ENCODE measurements at regions not wholly inside any gene's neighbourhood (a gene's known extent, or its start where the extent isn't known, plus 50 kb on each side); places are given as distances from the start of the nearest gene placed in this dataset.

DNA sequence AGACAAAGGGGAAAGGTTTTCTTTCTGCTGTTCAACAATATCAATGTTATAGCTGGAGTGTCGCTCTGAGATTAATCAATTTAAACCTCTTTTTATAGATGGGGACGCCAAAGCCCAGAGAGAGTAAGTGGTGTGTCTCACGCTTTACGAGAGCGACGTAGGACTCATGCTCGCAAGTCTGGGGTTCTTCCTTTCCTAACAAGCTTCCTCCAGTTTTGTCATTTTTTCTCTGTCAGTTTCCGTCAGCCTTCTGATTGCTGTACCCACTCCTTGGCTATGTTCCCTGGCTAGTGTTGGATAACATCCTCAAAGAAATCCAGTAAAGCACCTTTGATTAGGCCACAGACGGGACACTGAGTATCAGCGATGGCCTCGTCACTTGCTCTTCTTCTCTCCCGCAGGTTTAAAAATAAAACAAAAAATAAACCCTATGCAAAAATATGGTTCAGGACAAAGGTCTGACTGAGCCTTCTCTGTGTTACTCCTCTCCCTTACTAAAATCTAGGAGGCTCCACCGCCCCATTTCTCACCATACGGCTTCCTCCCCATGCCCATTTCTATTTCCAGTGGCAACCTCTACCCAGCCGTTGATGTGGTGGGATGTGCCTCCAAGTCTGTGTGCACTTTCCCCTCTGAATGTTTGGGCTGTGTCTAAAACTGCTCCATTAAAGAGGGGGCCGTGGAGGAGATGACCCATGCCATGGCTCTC is 172.7 kb upstream of the PARP11 start:
- no peak for DNase-seq

DNA sequence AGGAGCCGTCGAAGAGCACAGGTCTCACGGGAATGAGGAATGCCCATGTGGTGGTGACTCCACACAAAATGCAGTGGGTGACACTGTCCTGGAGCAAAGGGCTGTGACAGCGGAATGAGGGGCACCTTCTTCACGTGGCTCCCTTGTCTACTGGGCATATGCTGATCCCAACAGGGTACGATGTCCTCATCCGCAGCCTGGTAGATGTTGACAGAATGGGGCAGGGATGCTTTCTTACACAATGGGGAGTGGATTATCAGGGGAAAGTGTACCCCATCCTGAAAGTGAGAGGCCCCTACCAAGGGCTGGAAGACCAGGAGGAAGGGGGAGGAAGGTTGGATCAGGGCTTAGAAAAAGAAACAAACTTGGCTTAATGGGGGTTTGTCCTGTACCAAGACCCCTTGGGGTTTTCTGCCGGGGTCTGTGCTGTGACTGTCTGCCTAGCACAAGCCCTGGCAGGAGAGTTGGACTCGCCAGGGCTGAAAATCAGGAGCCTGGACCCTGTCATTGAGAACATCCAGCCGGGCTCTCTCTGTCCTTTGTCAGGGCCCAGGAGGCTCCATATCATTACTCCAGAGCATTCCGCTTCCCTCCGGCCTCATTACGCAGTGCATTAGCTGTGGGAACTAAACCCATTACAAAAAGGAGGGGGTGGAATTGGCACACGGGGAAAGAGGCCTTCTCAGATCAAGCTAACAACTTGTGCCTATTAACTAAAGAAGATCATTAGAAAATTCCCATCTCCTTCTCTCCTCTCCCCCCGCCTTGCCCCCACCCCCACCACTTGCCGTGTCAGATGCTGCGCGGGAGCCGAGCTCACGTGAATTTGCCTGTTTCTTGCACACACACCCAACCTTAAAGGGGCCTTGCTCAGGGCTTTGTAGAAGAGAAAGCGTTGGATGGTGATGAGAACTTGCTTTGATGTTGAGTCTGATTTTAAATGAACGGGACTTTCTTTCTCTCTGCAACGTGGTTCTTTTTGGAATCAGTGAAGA is 171.8 kb upstream of the PARP11 start:
- DNase-seq = no peak

DNA sequence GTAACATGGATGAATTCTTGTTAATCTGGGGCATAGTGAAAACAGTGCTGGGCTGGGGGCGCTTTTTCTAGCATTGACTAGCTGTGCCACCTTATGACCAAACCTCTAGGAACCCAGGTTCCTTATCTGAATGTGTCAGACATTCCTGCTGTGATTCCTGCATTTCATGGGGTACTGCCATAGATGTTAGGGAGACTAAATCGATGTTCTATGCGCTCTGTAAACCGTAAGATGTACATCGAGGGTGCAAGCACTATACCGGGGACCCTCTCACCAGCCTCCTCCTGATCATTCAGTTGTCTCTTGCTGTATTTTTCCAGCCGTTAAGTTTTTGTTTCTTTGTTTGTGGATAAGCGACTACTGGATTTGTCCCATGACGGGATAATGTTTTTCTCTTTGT is 170.9 kb upstream of the PARP11 start:
- no peak for DNase-seq

DNA sequence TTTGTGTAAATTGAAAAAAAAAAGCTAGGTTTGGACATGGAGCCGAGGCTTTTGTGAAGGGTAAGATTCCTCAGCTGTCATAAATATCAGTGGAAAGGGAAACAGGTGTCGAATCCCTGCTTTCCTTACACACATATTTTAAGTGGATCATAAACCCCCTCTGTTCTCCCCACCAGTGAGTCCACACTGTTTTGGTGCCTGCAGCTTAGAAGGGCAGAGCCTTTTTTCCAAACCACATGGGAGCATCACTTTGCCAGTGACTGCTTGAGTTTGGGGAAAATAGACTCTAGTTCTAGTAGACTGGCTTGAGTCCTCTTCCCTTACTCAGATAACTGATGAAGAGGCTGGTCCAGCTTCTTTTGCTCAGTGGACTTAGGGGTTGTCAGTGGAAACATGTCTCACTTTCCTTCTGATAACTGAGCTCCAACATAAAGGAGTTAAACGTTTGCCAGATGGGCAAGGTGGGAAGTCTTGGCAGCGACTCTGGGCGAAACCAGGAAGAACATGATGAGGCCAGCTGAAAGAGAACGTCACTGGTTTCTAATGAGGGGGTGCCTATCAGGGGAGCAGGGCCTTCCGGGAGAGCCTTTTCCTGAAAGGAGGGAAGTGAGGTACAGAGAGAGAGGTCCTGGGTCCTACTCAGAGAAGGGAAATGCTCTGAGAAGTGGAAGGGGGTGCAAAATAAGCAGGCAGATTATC is 168.1 kb upstream of the PARP11 start:
- DNase-seq = no peak

DNA sequence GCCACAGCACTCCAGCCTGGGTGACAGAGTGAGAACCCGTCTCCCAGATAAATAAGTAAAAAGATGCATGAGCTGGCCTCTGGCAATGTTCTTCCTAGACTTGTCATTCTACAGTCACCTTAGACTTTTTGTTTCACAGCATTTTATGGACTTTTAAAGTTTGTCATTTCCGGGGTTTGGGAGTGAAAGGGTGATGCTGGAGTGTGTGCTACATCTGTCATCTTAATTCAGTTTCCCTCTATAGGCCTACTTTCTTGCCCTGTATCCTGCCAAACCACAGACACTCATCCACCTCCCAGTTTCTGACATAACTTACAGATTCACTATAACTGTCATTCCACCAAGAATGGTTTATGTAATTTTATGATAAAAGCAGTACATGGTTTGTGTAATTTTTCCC is 166.7 kb upstream of the PARP11 start:
- no peak for DNase-seq

DNA sequence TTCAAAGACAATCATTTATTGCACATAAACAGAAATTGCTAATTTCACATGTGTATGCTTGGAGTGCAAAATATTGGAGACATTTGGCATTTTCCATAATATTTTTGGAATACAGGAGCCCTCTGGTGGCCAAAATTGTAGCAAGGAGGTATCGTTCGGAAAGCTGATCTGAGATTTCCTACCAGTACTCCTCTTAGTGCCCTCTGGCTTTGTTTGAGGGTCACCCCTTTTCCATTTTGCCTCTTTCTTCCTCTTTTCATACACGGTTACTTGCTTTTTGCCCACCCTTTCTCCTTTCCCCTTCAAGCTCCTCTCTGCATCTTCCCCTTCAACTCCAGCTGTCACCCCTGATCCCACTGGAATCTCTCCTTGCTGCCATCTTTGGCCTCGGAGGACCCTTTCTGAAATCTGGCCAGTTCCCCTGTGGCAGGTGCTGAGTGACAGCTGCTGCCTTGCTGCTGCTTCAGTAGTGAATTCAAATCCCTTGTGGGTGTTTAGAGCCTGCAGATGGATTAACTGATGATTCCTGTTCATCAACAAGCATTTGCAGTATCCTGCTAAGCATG is 164.6 kb upstream of the PARP11 start:
- peak in 1 of 2 experiments; percentile 30 for DNase-seq

DNA sequence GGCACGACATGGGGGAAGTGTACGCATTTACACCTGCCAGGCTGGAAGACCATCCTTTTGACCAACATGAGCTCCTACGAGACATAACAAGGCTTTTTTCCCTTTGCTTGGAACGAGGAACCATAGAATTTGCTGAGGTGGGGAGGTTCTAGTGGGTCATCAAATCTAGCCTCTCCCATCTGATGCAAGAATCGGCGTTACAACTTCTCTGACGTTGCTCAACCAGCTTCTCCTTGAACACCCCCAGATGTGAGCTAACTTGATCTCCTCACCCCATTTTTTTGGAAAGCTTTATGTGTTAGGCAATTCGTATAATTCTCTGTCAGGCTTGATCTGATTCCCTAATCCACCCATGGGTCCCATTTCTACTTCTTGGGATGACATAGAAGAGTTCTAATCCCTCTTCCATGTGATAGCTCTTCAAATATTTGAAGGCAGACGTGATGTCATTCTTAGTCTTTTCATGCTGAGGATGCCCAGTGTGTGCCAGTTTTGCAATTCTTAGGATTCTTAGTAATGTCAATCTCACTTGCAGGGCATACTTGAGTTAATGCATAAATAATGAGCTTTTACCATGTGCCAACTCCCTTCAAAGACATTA is 163.6 kb upstream of the PARP11 start:
- no peak for DNase-seq

DNA sequence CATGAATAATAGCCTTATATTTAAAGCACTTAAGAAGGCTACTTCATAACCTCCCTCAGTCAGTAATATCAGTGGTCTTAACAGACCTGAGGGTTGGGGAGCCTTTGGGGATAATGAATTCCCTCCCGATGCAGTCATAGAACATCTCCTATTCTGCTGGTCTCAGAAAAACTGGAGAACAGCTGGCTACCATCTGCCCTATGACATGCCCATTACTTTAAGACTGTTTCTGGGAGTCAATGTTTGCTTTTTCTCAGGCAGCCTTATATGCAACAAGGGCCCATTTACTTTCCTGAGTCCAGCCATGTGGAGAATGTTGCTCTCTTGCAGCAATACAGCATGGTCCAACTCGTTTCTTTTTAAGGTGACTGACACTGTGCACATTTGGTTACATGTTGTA is 161.7 kb upstream of the PARP11 start:
- DNase-seq = no peak

DNA sequence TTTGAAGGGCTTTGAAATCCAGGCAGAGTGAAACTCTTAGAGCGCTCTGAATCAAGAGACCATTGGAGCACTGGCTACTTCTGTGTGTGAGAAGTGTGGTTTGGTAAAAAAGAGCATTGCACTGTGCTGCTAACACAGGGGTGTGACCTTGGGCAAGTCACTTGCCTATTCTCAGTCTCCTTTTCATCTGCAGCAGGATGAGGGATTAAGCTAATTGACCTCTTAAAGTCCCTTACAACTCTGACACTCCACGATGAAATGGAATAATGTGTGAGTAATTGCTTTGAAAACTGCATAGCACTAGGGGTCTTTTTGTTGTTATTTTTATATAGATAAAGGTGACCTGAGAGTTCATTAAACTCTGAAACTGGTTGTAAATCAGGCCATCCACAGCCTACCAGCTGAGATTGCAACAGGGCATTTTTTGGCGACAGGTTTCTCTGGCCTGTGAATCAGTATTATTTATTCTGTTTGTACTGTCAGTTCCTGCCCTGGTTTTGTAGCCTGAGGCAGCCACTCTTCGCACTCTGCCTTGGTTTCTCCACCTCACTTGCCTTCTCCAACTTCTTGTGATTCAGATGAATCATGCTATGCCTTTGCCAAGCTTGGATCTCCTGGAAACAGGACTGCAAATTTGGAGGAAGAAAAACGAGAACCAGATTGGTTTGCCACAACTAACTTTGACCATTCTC is 159.9 kb upstream of the PARP11 start:
- DNase-seq = no peak

DNA sequence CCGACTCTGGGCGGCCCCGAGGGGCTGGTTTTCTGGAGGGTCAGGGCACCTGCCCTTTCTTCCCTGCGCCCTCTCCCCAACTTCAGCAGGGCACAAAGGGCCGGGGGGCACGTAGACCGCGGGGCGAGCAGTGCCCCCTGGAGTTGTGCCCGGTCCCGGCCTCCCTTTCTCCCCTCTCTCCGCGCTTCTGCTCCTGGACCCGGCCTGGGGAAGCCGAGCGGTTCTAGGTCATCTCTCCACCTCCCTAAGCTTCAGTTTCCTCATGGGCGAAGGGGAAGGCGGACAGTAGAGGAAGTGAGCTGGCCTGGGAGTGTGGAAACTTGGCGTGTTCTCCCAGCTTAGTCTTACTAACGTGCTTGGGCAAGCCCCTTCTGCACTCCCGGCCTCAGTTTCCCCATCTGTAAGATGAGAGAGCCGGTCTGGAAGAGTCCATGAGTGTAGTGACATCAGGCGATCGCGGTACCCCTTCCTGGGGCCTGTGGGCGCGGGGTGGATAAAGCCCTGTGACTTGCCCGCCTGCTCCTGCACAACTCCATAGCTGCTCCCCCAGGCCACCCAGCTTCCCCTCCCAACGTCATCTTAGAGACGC is 158.6 kb upstream of the PARP11 start:
- DNase-seq = no peak

DNA sequence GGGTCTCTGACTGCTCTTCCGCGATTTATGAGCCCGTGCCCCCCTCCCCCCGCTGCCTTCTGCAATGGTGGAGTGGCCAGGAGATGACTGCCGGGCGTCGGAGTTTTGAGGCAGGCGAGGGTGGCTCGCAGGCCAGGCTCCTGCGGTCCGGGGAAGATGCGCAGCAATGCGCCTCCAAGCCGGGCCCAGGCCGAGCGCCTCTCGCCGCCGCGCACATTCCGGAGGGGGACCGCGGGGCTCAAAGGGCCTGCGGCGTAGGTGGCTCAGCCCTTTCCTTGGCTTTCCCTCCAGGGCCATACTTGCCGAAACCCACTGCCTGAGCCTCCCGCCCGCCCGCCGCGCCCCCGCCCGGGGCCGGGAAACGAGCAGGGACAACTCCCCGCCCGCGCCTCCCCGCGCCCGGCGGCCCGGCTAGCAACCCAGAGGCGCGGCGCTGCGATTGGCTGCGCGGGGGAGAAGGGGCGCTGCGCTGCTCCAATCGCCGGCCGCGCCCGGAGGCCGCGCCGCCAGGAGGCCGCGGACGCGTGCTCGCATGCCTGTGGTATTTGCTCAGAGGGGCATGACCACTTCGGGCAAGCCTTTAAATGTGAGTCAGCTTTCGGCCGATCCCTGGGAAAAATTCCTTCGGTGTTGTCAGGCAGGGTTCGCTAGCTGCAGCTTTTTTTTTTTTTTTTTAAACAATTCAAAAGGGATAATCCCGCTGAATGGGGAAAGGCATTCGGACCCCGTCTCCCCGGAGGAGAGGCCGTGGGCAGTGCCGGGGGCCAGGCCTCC is 157.9 kb upstream of the PARP11 start:
- DNase-seq = peak in 1 of 2 experiments; percentile 76

DNA sequence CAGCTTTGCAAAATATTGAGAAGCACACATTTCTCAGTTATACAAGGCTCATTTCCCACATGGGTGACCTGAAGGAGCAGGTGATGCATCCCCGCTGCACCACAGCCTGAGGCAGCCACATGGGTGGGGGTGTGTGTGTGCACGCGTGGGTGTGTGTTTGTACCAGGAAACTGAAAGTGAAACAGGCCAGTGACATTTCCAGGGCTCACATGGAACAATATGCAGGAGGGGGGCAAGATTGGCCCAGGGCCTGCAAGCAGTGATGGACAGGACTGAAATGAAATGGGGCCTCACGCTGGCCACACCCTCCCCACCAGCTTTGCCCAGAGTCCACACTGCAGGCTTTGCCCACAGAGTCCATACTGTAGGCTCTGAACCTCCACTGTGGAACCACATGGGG is 154.2 kb upstream of the PARP11 start:
- DNase-seq = no peak

DNA sequence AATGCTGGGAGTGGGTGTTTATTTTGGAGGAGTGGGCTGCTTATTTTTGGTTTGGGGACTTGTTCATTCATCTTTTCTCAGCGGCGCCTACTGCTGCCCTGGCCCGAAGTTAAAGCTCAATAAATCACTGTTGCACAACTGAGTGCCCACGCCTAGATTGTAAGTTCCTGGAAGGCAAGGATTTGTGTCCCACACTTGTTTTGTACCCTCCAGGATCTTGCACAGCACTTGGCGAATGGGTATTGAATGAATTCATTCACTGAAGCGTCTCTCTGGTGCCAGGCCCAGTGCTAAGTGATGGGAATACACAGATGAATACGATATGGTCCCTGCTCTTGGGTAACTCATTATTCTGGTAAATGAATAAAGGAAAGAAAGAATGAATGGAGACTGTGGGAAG is 153.3 kb upstream of the PARP11 start:
- DNase-seq = no peak

DNA sequence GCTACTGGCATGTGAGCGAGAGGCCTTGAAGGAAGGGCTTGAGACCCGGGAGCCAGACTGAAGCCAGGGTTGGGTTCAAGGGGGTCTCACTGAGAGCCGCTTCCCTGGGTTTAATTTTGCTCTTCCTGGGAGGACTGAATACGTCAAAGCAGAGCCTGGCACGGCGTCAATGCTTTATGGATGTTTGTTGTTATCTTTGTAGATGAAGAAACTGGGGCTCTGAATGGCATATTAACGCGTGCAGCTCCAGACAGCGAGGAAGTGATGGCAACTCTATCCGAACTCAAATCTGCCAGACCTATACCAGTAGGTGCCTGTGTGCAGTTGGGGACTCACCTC is 152.8 kb upstream of the PARP11 start:
- no peak for DNase-seq

DNA sequence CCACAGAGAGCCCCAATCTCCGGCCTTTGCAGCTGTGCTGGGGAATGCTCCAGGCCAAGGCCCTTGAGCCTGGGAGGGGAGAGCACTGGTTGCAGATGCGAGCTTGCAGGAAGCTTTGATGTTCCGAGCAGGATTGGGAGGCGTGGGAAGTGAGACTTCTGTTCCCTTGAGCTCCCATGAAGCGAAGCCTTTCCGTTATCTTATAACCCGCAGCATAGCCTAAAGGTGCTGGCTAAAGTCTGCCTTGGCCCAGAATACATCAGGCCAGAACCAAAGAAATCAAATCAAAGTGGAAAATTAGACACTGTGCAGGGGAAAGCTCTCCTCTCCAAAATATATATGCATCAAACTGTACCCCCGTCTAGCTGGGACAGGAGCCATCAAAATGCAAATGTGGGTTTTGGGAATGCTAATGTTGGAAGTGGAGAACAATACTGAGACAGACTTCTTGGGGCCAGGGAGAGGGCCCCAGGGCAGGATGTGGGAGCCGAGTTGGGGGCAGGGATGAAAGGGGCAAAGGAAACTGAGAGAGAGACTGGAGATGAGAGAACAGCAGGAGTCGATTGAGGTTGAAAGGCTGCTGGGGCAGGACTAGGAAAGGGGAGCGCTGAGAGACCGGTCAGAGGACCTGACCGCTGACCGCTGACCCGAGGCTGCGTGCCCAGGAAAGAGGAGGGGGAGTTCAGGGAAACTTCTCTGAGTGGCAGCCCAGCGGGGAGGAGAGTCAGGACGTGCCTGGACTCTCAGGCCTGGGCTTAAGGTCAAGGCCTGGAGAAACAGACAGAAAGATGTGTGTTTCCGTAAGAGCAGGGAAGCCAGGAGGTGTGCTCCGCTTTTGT is 152.2 kb upstream of the PARP11 start:
- DNase-seq = no peak

DNA sequence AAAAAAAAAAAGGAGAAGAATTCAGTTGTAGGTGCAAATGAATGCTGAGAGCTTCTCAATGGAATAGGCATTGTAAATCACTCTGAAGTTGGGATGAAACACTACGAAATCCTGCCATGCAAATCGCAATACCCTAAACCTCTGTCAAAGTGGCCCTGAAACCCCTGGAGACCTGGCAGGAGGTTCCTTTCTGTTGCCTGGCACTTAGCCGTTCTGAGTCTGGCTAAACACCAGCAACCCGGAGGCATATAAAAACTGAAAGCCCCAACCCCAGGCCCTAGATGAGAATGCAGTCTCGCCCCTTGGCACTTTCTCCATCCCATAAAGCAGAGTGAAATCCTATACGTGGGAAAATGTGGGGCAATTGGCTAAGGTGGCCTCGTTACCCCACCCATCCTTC is 151.5 kb upstream of the PARP11 start:
- no peak for DNase-seq

DNA sequence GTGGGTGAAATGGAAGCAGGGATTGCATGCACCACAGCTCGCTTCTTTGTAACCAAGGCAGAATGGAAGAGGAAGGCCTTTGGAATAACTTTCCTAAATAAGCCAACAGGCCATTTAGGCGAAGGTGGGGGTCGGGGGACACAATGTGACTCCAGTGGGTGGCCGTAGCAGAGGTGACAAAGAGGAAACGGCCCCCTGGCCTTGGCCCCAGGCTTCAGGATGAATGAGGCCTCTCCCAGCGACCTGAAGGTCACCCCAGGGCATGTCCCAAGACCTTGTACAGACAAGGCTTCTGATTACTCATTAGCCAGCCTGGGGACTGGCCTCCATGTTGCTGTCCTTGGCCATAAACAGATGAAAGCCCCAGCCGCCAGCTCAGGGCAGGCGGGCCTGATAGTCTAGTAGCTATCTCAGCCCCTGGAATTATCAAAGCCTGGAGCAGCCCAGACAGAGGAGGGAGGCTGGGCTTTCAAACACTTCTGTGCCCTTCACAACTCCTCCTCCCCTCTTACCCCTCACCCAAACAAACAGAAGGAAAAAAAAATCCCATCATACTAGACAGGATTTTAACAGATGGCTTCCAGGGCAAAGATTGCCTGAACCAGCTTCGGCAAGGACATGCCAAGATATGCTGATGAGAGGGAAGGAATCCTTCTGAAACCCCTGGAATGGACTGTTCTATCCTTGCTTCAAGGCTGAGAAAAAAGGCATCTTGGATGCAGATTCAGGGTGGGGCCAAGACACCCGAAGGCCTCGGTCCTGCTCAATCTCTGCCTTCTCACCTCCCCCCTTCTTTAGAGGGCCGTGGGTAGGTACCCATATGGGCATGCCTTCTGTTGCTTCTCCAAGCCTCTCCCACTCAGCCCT is 142.3 kb upstream of the PARP11 start:
- no peak for DNase-seq

DNA sequence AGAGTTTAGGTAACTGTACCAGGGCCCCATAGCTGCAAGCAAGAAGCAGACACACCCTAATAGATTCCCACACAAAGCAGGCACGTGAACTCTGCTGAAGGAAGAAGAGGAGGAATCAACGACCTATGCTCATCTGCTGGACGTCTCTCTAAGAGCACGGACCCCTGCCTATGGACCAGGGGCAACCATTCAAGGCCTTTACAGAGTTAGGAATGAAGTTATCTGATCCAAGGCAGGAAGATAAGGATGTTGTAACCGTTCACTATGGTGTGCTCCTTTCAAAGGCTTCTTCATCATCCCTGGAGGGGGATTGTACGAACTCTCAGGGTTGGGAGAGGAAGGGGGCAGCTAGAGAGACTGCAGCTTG is 141.6 kb upstream of the PARP11 start:
- no peak for DNase-seq

DNA sequence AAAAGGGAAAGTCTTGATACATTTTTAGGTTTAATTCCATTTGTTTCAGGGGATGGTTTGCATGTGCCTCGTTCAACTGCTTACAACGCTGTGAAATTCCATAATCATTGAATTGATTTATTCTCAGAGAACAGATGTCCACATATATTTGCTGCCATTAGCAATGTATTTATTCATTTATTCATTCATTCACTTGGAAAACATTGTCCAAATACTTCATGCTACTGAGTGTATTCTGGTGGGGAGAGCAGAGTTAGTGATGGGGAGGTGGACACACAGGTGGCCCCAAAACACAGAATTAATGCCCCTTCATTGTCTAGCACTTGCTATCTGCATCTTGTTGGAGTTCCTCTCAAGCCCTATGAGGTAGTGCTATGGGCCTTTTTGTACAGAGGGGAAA is 141.2 kb upstream of the PARP11 start:
- DNase-seq = no peak
